ENCODE measurements at regions not wholly inside any gene's neighbourhood (a gene's known extent, or its start where the extent isn't known, plus 50 kb on each side); places are given as distances from the start of the nearest gene placed in this dataset.

- TF ChIP-seq, protein P1, sequence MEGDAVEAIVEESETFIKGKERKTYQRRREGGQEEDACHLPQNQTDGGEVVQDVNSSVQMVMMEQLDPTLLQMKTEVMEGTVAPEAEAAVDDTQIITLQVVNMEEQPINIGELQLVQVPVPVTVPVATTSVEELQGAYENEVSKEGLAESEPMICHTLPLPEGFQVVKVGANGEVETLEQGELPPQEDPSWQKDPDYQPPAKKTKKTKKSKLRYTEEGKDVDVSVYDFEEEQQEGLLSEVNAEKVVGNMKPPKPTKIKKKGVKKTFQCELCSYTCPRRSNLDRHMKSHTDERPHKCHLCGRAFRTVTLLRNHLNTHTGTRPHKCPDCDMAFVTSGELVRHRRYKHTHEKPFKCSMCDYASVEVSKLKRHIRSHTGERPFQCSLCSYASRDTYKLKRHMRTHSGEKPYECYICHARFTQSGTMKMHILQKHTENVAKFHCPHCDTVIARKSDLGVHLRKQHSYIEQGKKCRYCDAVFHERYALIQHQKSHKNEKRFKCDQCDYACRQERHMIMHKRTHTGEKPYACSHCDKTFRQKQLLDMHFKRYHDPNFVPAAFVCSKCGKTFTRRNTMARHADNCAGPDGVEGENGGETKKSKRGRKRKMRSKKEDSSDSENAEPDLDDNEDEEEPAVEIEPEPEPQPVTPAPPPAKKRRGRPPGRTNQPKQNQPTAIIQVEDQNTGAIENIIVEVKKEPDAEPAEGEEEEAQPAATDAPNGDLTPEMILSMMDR (IDR thresholded peaks at IDR 0.05; ENCODE audit: extremely low read depth, insufficient read depth, missing control alignments): no peak
- in situ Hi-C loops (cut with MboI; ENCODE audit: low pct_unique_long_range_greater_than_20kb, low sequenced_read_pairs, unreplicated experiment): no loop called here
- no peak for DNase-seq (ENCODE audit: low spot score)
Measured at GRCh38 chr3:66625505-66626216, 124.8 kb upstream of the LRIG1 start.

GRCh38 chr3:66629150-66629981 is 128.5 kb upstream of the LRIG1 start:
- TF ChIP-seq, protein P1 (IDR thresholded peaks at IDR 0.05; ENCODE audit: extremely low read depth, insufficient read depth, missing control alignments): no peak
- in situ Hi-C loops (cut with MboI; ENCODE audit: low pct_unique_long_range_greater_than_20kb, low sequenced_read_pairs, unreplicated experiment): no loop called here
- DNase-seq (ENCODE audit: low spot score): no peak

- in situ Hi-C loops (cut with MboI; ENCODE audit: low pct_unique_long_range_greater_than_20kb, low sequenced_read_pairs, unreplicated experiment): no loop called here
- DNase-seq (ENCODE audit: low spot score): no peak
- TF ChIP-seq, protein P1 (IDR thresholded peaks at IDR 0.05; ENCODE audit: extremely low read depth, insufficient read depth, missing control alignments): no peak
Measured at GRCh38 chr3:66629982-66630368, 129.2 kb upstream of the LRIG1 start.

- TF ChIP-seq, protein P1 (IDR thresholded peaks at IDR 0.05; ENCODE audit: extremely low read depth, insufficient read depth, missing control alignments): no peak
- in situ Hi-C loops (cut with MboI; ENCODE audit: low pct_unique_long_range_greater_than_20kb, low sequenced_read_pairs, unreplicated experiment): no loop called here
Measured at GRCh38 chr3:66633402-66634381, 132.9 kb upstream of the LRIG1 start.

GRCh38 chr3:66638717-66639116 is 137.9 kb upstream of the LRIG1 start:
- in situ Hi-C loops (cut with MboI; ENCODE audit: low pct_unique_long_range_greater_than_20kb, low sequenced_read_pairs, unreplicated experiment): no loop called here
- no peak for DNase-seq (ENCODE audit: low spot score)
- TF ChIP-seq, protein P1 (IDR thresholded peaks at IDR 0.05; ENCODE audit: extremely low read depth, insufficient read depth, missing control alignments): no peak

More at GRCh38 chr3:66633402-66634381, 132.9 kb upstream of the LRIG1 start:
- no peak for DNase-seq (ENCODE audit: low spot score)

GRCh38 chr3:66639809-66640356 is 139.1 kb upstream of the LRIG1 start:
- TF ChIP-seq, protein P1 (IDR thresholded peaks at IDR 0.05; ENCODE audit: extremely low read depth, insufficient read depth, missing control alignments): no peak
- in situ Hi-C loops (cut with MboI; ENCODE audit: low pct_unique_long_range_greater_than_20kb, low sequenced_read_pairs, unreplicated experiment): no loop called here
- DNase-seq (ENCODE audit: low spot score): no peak

All from GM13977 (cell line).